Endothelial cell of umbilical vein (primary cell): ENCODE measurements at regions not wholly inside any gene's neighbourhood (a gene's known extent, or its start where the extent isn't known, plus 50 kb on each side); places are given as distances from the start of the nearest gene placed in this dataset.
"Not testable (repeated sequence)": the region's sequence is repeated elsewhere in the genome, so short reads cannot be mapped to it uniquely, and the experiment has no call there.

Experiments used
- CTCF ChIP-seq, 2 donors: IDR thresholded peaks; 1 replicate in 1 of 2; 2 replicates in 1 of 2; pipeline ENCODE4 v1.5.1; 2011; ENCODE audit warnings: low read length in 2 of 2, mild to moderate bottlenecking in 2 of 2, moderate library complexity in 2 of 2, control low read depth in 1 of 2, inconsistent platforms in 1 of 2, low read depth in 1 of 2; ENCODE audit not compliant: insufficient read depth in 1 of 2; ENCODE audit errors: extremely low read depth in 1 of 2
- EZH2 ChIP-seq: IDR thresholded peaks from 2 replicates; pipeline ENCODE4 v1.6.1; 2012; ENCODE audit warnings: borderline replicate concordance, low read depth, mild to moderate bottlenecking, moderate library complexity, low read length, inconsistent platforms; ENCODE audit not compliant: severe bottlenecking
- FOS ChIP-seq: IDR thresholded peaks from 2 replicates; pipeline ENCODE4 v1.6.1; 2011; ENCODE audit warnings: mild to moderate bottlenecking, low read length, moderate library complexity, borderline replicate concordance; ENCODE audit not compliant: insufficient read depth
- GATA2 ChIP-seq: IDR thresholded peaks from 2 replicates; pipeline ENCODE4 v1.7.0; 2011; ENCODE audit warnings: low read depth, mild to moderate bottlenecking, moderate library complexity, mixed read lengths, low read length; ENCODE audit not compliant: insufficient read length, insufficient read depth
- JUN ChIP-seq: IDR thresholded peaks from 2 replicates; pipeline ENCODE4 v1.6.1; 2011; ENCODE audit warnings: borderline replicate concordance, low read depth; ENCODE audit not compliant: insufficient read length, insufficient read depth
- POLR2A ChIP-seq: IDR thresholded peaks from 2 replicates; pipeline ENCODE4 v1.6.1; 2012; ENCODE audit warnings: low read depth, mild to moderate bottlenecking, control low read depth, low read length
- POLR2AphosphoS5 ChIP-seq: IDR thresholded peaks from 2 replicates; pipeline ENCODE4 v1.6.1; 2012; ENCODE audit warnings: low read depth, mild to moderate bottlenecking, control low read depth, low read length, moderate library complexity; ENCODE audit not compliant: insufficient read depth
- TF ChIP-seq, protein P1 (sequence below): IDR thresholded peaks from 2 replicates; pipeline ENCODE4 v1.6.1; 2011; ENCODE audit not compliant: insufficient read depth, insufficient read length

- TF ChIP-seq GATA2; POLR2A; POLR2AphosphoS5; CTCF (IDR thresholded peaks at IDR 0.05; ENCODE audit: extremely low read depth in 1 of 2, insufficient read depth in 1 of 2, low read depth in 1 of 2, low read length in 2 of 2); FOS; EZH2; JUN: not testable (repeated sequence)
- TF ChIP-seq, protein P1, sequence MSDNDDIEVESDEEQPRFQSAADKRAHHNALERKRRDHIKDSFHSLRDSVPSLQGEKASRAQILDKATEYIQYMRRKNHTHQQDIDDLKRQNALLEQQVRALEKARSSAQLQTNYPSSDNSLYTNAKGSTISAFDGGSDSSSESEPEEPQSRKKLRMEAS: not testable (repeated sequence)
Measured at GRCh38 chr12:9411616-9412268, 196.0 kb downstream of the KLRB1 start.
